AG09319 (cell line): ENCODE measurements at regions not wholly inside any gene's neighbourhood (a gene's known extent, or its start where the extent isn't known, plus 50 kb on each side); places are given as distances from the start of the nearest gene placed in this dataset.

Experiments
- DNase-seq: peaks from one replicate; pipeline ENCODE4 v3.0.0-alpha.2; 2010; ENCODE audit warnings: low read depth; ENCODE audit errors: extremely low read depth
- CTCF ChIP-seq: IDR thresholded peaks from 2 replicates; pipeline ENCODE4 v1.5.1; 2011; ENCODE audit warnings: low read depth, mild to moderate bottlenecking, inconsistent platforms, low read length, moderate library complexity

GRCh38 chr3:89802881-89803280, 695.5 kb downstream of the EPHA3 start:
- DNase-seq = no peak
- TF ChIP-seq CTCF = no peak

GRCh38 chr3:89803711-89804110, 696.3 kb downstream of the EPHA3 start:
- no peak for TF ChIP-seq CTCF
- DNase-seq = no peak

- no peak for DNase-seq
- no peak for TF ChIP-seq CTCF
These were observed 698.7 kb downstream of the EPHA3 start for GRCh38 chr3:89806166-89806565.

GRCh38 chr3:89808680-89809197, 701.3 kb downstream of the EPHA3 start:
- DNase-seq = no peak
- TF ChIP-seq CTCF = no peak

GRCh38 chr3:89813500-89813899, 706.1 kb downstream of the EPHA3 start:
- DNase-seq = no peak
- TF ChIP-seq CTCF = no peak

- TF ChIP-seq CTCF = no peak
- no peak for DNase-seq
These were observed 733.6 kb downstream of the EPHA3 start for GRCh38 chr3:89841041-89841440.

- no peak for DNase-seq
- no peak for TF ChIP-seq CTCF
These were observed 737.6 kb downstream of the EPHA3 start for GRCh38 chr3:89845053-89845452.
